GM18499 (cell line): ENCODE measurements at regions not wholly inside any gene's neighbourhood (a gene's known extent, or its start where the extent isn't known, plus 50 kb on each side); places are given as distances from the start of the nearest gene placed in this dataset.

ENCODE experiments used
- ATAC-seq: cut with Tn5 transposase; IDR thresholded peaks from one replicate; pipeline ENCODE4 v1.9.1; 2021; ENCODE audit warnings: moderate number of reproducible peaks; ENCODE audit not compliant: insufficient read depth, unreplicated experiment

- ATAC-seq, result no peak
Measured at GRCh38 chr1:188420177-188420576, 1591.4 kb downstream of the PLA2G4A start.

- ATAC-seq, result no peak
Measured at GRCh38 chr1:188423073-188423472, 1594.3 kb downstream of the PLA2G4A start.

GRCh38 chr1:188424176-188424575 is 1595.4 kb downstream of the PLA2G4A start:
- no peak for ATAC-seq

GRCh38 chr1:188425687-188426086 is 1596.9 kb downstream of the PLA2G4A start:
- no peak for ATAC-seq

GRCh38 chr1:188426561-188426960 is 1597.8 kb downstream of the PLA2G4A start:
- no peak for ATAC-seq

- ATAC-seq, result no peak
Measured at GRCh38 chr1:188427642-188428041, 1598.9 kb downstream of the PLA2G4A start.

GRCh38 chr1:188429386-188429785 is 1600.6 kb downstream of the PLA2G4A start:
- ATAC-seq, result no peak

GRCh38 chr1:188432427-188432826 is 1603.7 kb downstream of the PLA2G4A start:
- no peak for ATAC-seq

- no peak for ATAC-seq
Measured at GRCh38 chr1:188433425-188433824, 1604.7 kb downstream of the PLA2G4A start.

GRCh38 chr1:188444526-188444925 is 1615.8 kb downstream of the PLA2G4A start:
- no peak for ATAC-seq

- no peak for ATAC-seq
Measured at GRCh38 chr1:188462837-188463236, 1634.1 kb downstream of the PLA2G4A start.

GRCh38 chr1:188463919-188464318 is 1635.2 kb downstream of the PLA2G4A start:
- ATAC-seq, result no peak

GRCh38 chr1:188466539-188466938 is 1637.8 kb downstream of the PLA2G4A start:
- ATAC-seq, result no peak

GRCh38 chr1:188476606-188477005 is 1647.9 kb downstream of the PLA2G4A start:
- no peak for ATAC-seq

GRCh38 chr1:188489336-188490112 is 1660.8 kb downstream of the PLA2G4A start:
- ATAC-seq, result no peak

- no peak for ATAC-seq
Measured at GRCh38 chr1:188496506-188496905, 1667.8 kb downstream of the PLA2G4A start.

- no peak for ATAC-seq
Measured at GRCh38 chr1:188497020-188497419, 1668.3 kb downstream of the PLA2G4A start.

GRCh38 chr1:188499690-188500089 is 1670.9 kb downstream of the PLA2G4A start:
- ATAC-seq, result no peak

GRCh38 chr1:188514917-188515316 is 1686.2 kb downstream of the PLA2G4A start:
- ATAC-seq, result no peak

GRCh38 chr1:188517139-188517538 is 1688.4 kb downstream of the PLA2G4A start:
- ATAC-seq, result no peak

- no peak for ATAC-seq
Measured at GRCh38 chr1:188551176-188551575, 1722.4 kb downstream of the PLA2G4A start.

GRCh38 chr1:188557053-188557452 is 1728.3 kb downstream of the PLA2G4A start:
- ATAC-seq, result no peak
